Naive thymus-derived CD8-positive, alpha-beta T cell (primary cell): ENCODE measurements at regions not wholly inside any gene's neighbourhood (a gene's known extent, or its start where the extent isn't known, plus 50 kb on each side); places are given as distances from the start of the nearest gene placed in this dataset.

ENCODE experiments used
- ATAC-seq, 2 donors: fragments of 150-1000 bp; cut with Tn5 transposase in 1 of 2; sonication (Bioruptor Pico), chemical (Tn5 transposase) in 1 of 2; 1 replicate in 1 of 2; 2 replicates in 1 of 2; pipeline ENCODE4 v1.10.0; 2021; ENCODE audit warnings: mild to moderate bottlenecking in 2 of 2, moderate library complexity in 2 of 2
- POLR2A ChIA-PET: fragments of 350-600 bp; sonication (Branson Sonifier 250); formaldehyde crosslinking; loops from one replicate; lab custom pipeline; 2021; ENCODE audit warnings: antibody characterized with exemption; lab: Charles Lee
- DNase-seq, 10 donors: peaks; one replicate each; pipeline versions ENCODE4 v3.0.0 to v3.0.0-alpha.2; 2020 to 2022
- H3K27ac Mint-ChIP-seq, 10 donors: one replicate each; pipeline ENCODE4 v1.8.0; 2020 to 2022; ENCODE audit warnings: mild to moderate bottlenecking in 10 of 10, mixed read lengths in 10 of 10, moderate library complexity in 4 of 10, inconsistent platforms in 1 of 10
- H3K27me3 Mint-ChIP-seq, 5 donors: one replicate each; pipeline ENCODE4 v1.8.0; 2021 to 2022; ENCODE audit warnings: mixed read lengths in 5 of 5
- H3K36me3 Mint-ChIP-seq, 3 donors: one replicate each; pipeline ENCODE4 v1.8.0; 2020 to 2022; ENCODE audit warnings: mixed read lengths in 3 of 3, mild to moderate bottlenecking in 2 of 3, inconsistent platforms in 1 of 3
- H3K4me1 Mint-ChIP-seq, 4 donors: one replicate each; pipeline ENCODE4 v1.8.0; 2021 to 2022; ENCODE audit warnings: mixed read lengths in 4 of 4
- H3K4me3 Mint-ChIP-seq, 10 donors: one replicate each; pipeline ENCODE4 v1.8.0; 2020 to 2022; ENCODE audit warnings: mild to moderate bottlenecking in 10 of 10, mixed read lengths in 10 of 10, moderate library complexity in 6 of 10, inconsistent platforms in 1 of 10
- H3K9me3 Mint-ChIP-seq, 9 donors: one replicate each; pipeline ENCODE4 v1.8.0; 2020 to 2022; ENCODE audit warnings: mixed read lengths in 9 of 9, mild to moderate bottlenecking in 3 of 9, inconsistent platforms in 1 of 9, moderate library complexity in 1 of 9

- Mint-ChIP-seq H3K27me3 (peaks cover 0 to 11% (median 6%) of the 10 kb centered on the region in 5 donors), H3K9me3 (no peaks in the 10 kb centered on the region), H3K27ac (peak overlapping the region in 1 of 10 donors; percentile 12), H3K4me1 (peaks cover 0 to 43% (median 0%) of the 10 kb centered on the region in 4 donors), H3K4me3 (no peak overlapping the region), H3K36me3 (no peaks in the 10 kb centered on the region)
- DNase-seq (no peak), ATAC-seq (no peak)
- POLR2A ChIA-PET = no interaction called here
These were observed 117.3 kb upstream of the TNFAIP3 start for GRCh38 chr6:137749696-137750211.

GRCh38 chr6:137750297-137750696 lies 116.8 kb upstream of the TNFAIP3 start:
- POLR2A ChIA-PET = no interaction called here
- H3K4me1 Mint-ChIP-seq = peaks cover 0 to 44% (median 0%) of the 10 kb centered on the region in 4 donors
- no peak overlapping the region for H3K4me3 Mint-ChIP-seq
- H3K9me3 Mint-ChIP-seq = no peaks in the 10 kb centered on the region
- no peak overlapping the region for H3K27ac Mint-ChIP-seq
- peaks cover 0 to under 1% (median 0%) of the 10 kb centered on the region in 3 donors for H3K36me3 Mint-ChIP-seq
- no peak for ATAC-seq
- peaks cover 0 to 11% (median 6%) of the 10 kb centered on the region in 5 donors for H3K27me3 Mint-ChIP-seq
- DNase-seq = no peak

GRCh38 chr6:137751768-137752560 lies 115.1 kb upstream of the TNFAIP3 start:
- Mint-ChIP-seq H3K36me3 (peaks cover 0 to 8% (median 0%) of the 10 kb centered on the region in 3 donors), H3K27ac (peak overlapping the region in 3 of 10 donors; percentile 3 to 22 (median 20)), H3K27me3 (peaks cover 5 to 17% (median 11%) of the 10 kb centered on the region in 5 donors), H3K9me3 (no peaks in the 10 kb centered on the region), H3K4me3 (no peak overlapping the region), H3K4me1 (peaks cover 0 to 41% (median 0%) of the 10 kb centered on the region in 4 donors)
- DNase-seq = no peak
- POLR2A ChIA-PET = no interaction called here
- ATAC-seq = no peak

GRCh38 chr6:137754366-137754765 lies 112.7 kb upstream of the TNFAIP3 start:
- ATAC-seq (no peak), DNase-seq (no peak)
- Mint-ChIP-seq H3K27ac (peak overlapping the region in 3 of 10 donors; percentile 12 to 66 (median 59)), H3K9me3 (no peaks in the 10 kb centered on the region), H3K36me3 (peaks cover 0 to 8% (median 0%) of the 10 kb centered on the region in 3 donors), H3K4me3 (peak overlapping the region in 1 of 10 donors; percentile 53), H3K4me1 (peaks cover 0 to 29% (median 0%) of the 10 kb centered on the region in 4 donors), H3K27me3 (peaks cover 5 to 17% (median 11%) of the 10 kb centered on the region in 5 donors)
- POLR2A ChIA-PET = no interaction called here

GRCh38 chr6:137754866-137755265 lies 112.2 kb upstream of the TNFAIP3 start:
- POLR2A ChIA-PET = no interaction called here
- no peak for ATAC-seq
- H3K4me1 Mint-ChIP-seq = peaks cover 0 to 29% (median 0%) of the 10 kb centered on the region in 4 donors
- peaks cover 0 to 8% (median 0%) of the 10 kb centered on the region in 3 donors for H3K36me3 Mint-ChIP-seq
- H3K4me3 Mint-ChIP-seq = no peak overlapping the region
- H3K27me3 Mint-ChIP-seq = peaks cover 5 to 17% (median 11%) of the 10 kb centered on the region in 5 donors
- DNase-seq = no peak
- no peaks in the 10 kb centered on the region for H3K9me3 Mint-ChIP-seq
- H3K27ac Mint-ChIP-seq = peak overlapping the region in 2 of 10 donors; percentile 30 to 42

GRCh38 chr6:137755284-137755683 lies 111.8 kb upstream of the TNFAIP3 start:
- POLR2A ChIA-PET = no interaction called here
- H3K27me3 Mint-ChIP-seq = peaks cover 5 to 17% (median 11%) of the 10 kb centered on the region in 5 donors
- peaks cover 0 to 8% (median 0%) of the 10 kb centered on the region in 3 donors for H3K36me3 Mint-ChIP-seq
- peaks cover 0 to 29% (median 0%) of the 10 kb centered on the region in 4 donors for H3K4me1 Mint-ChIP-seq
- no peaks in the 10 kb centered on the region for H3K9me3 Mint-ChIP-seq
- ATAC-seq (no peak), DNase-seq (no peak)
- no peak overlapping the region for H3K4me3 Mint-ChIP-seq
- peak overlapping the region in 3 of 10 donors; percentile 30 to 42 (median 40) for H3K27ac Mint-ChIP-seq

GRCh38 chr6:137756788-137757187 lies 110.3 kb upstream of the TNFAIP3 start:
- peaks cover 0 to 8% (median 0%) of the 10 kb centered on the region in 3 donors for H3K36me3 Mint-ChIP-seq
- no peak for ATAC-seq
- no peak for DNase-seq
- POLR2A ChIA-PET = no interaction called here
- peaks cover 0 to 31% (median 0%) of the 10 kb centered on the region in 4 donors for H3K4me1 Mint-ChIP-seq
- H3K4me3 Mint-ChIP-seq = no peak overlapping the region
- peak overlapping the region in 2 of 10 donors; percentile 14 to 32 for H3K27ac Mint-ChIP-seq
- H3K9me3 Mint-ChIP-seq = no peaks in the 10 kb centered on the region
- H3K27me3 Mint-ChIP-seq = peaks cover 5 to 17% (median 11%) of the 10 kb centered on the region in 5 donors

GRCh38 chr6:137758661-137759060 lies 108.4 kb upstream of the TNFAIP3 start:
- peak overlapping the region in 1 of 10 donors; percentile 18 for H3K27ac Mint-ChIP-seq
- H3K36me3 Mint-ChIP-seq = peaks cover 0 to 8% (median 0%) of the 10 kb centered on the region in 3 donors
- ATAC-seq = no peak
- peaks cover 0 to 32% (median 0%) of the 10 kb centered on the region in 4 donors for H3K4me1 Mint-ChIP-seq
- no peaks in the 10 kb centered on the region for H3K9me3 Mint-ChIP-seq
- peaks cover 4 to 10% (median 6%) of the 10 kb centered on the region in 5 donors for H3K27me3 Mint-ChIP-seq
- H3K4me3 Mint-ChIP-seq = no peak overlapping the region
- no peak for DNase-seq
- POLR2A ChIA-PET = no interaction called here

GRCh38 chr6:137759624-137760023 lies 107.4 kb upstream of the TNFAIP3 start:
- peaks cover 0 to 24% (median 0%) of the 10 kb centered on the region in 4 donors for H3K4me1 Mint-ChIP-seq
- peaks cover 0 to 8% (median 0%) of the 10 kb centered on the region in 3 donors for H3K36me3 Mint-ChIP-seq
- no peak overlapping the region for H3K4me3 Mint-ChIP-seq
- H3K9me3 Mint-ChIP-seq = no peaks in the 10 kb centered on the region
- POLR2A ChIA-PET = interaction anchor here (0.6 kb wide), 1 partner anchor 156 kb away, joined by 3 read pairs; no protein-coding TSS in a partner anchor
- H3K27me3 Mint-ChIP-seq = peaks cover 4 to 9% (median 5%) of the 10 kb centered on the region in 5 donors
- ATAC-seq (no peak), DNase-seq (no peak)
- H3K27ac Mint-ChIP-seq = peak overlapping the region in 3 of 10 donors; percentile 16 to 54 (median 47)

- DNase-seq (no peak), ATAC-seq (no peak)
- H3K4me1 Mint-ChIP-seq = peaks cover 0 to 11% (median 0%) of the 10 kb centered on the region in 4 donors
- peak overlapping the region in 2 of 10 donors; percentile 25 to 30 for H3K27ac Mint-ChIP-seq
- H3K9me3 Mint-ChIP-seq = no peaks in the 10 kb centered on the region
- POLR2A ChIA-PET = no interaction called here
- H3K4me3 Mint-ChIP-seq = no peak overlapping the region
- peaks cover 0 to under 1% (median 0%) of the 10 kb centered on the region in 3 donors for H3K36me3 Mint-ChIP-seq
- peaks cover 0 to under 1% (median 0%) of the 10 kb centered on the region in 5 donors for H3K27me3 Mint-ChIP-seq
These were observed 106.0 kb upstream of the TNFAIP3 start for GRCh38 chr6:137761072-137761471.

- no peaks in the 10 kb centered on the region for H3K9me3 Mint-ChIP-seq
These were observed 105.6 kb upstream of the TNFAIP3 start for GRCh38 chr6:137761487-137761886.

GRCh38 chr6:137762168-137763090 lies 104.6 kb upstream of the TNFAIP3 start:
- peak overlapping the region in 3 of 10 donors; percentile 7 to 73 (median 16) for H3K27ac Mint-ChIP-seq
- ATAC-seq = peak; percentile 35 to 50
- H3K4me1 Mint-ChIP-seq = peaks cover 0 to 17% (median 6%) of the 10 kb centered on the region in 4 donors
- POLR2A ChIA-PET = no interaction called here
- peak in 1 of 10 donors; percentile 23 for DNase-seq
- H3K36me3 Mint-ChIP-seq = no peaks in the 10 kb centered on the region
- H3K27me3 Mint-ChIP-seq = no peaks in the 10 kb centered on the region
- H3K4me3 Mint-ChIP-seq = no peak overlapping the region
- no peaks in the 10 kb centered on the region for H3K9me3 Mint-ChIP-seq

More at GRCh38 chr6:137761487-137761886, 105.6 kb upstream of the TNFAIP3 start:
- DNase-seq (no peak), ATAC-seq (no peak)
- no peaks in the 10 kb centered on the region for H3K36me3 Mint-ChIP-seq
- H3K27me3 Mint-ChIP-seq = no peaks in the 10 kb centered on the region
- H3K4me1 Mint-ChIP-seq = peaks cover 0 to 11% (median 0%) of the 10 kb centered on the region in 4 donors
- peak overlapping the region in 4 of 10 donors; percentile 7 to 56 (median 34) for H3K27ac Mint-ChIP-seq
- POLR2A ChIA-PET = no interaction called here
- no peak overlapping the region for H3K4me3 Mint-ChIP-seq
